Stomach (tissue), 8 donors: ENCODE measurements at regions not wholly inside any gene's neighbourhood (a gene's known extent, or its start where the extent isn't known, plus 50 kb on each side); places are given as distances from the start of the nearest gene placed in this dataset.

Source experiments
- DNase-seq, 2 donors: peaks; one replicate each; pipeline versions ENCODE4 v3.0.0 to v3.0.0-alpha.2; 2013 to 2019
- H3K27ac ChIP-seq, 5 donors: fragments of 200-600 bp in 4 of 5; sonication (generic) in 4 of 5; one replicate each; pipeline ENCODE4 v1.5.1; 2013 to 2019; ENCODE audit warnings: mild to moderate bottlenecking in 1 of 5, moderate library complexity in 1 of 5
- H3K27me3 ChIP-seq, 3 donors: fragments of 200-600 bp; sonication (generic); one replicate each; pipeline ENCODE4 v1.5.1; 2017 to 2019; ENCODE audit warnings: mixed run types in 1 of 3
- H3K36me3 ChIP-seq, 4 donors: fragments of 200-600 bp; sonication (generic); 1 replicate in 3 of 4; 2 replicates in 1 of 4; pipeline ENCODE4 v1.5.1; 2016 to 2019
- H3K4me1 ChIP-seq, 4 donors: fragments of 200-600 bp; sonication (generic); one replicate each; pipeline ENCODE4 v1.5.1; 2016 to 2019
- H3K4me3 ChIP-seq, 4 donors: fragments of 200-600 bp; sonication (generic) in 3 of 4; one replicate each; pipeline ENCODE4 v1.5.1; 2016 to 2019; ENCODE audit warnings: mild to moderate bottlenecking in 1 of 4
- H3K9me3 ChIP-seq, 4 donors: fragments of 200-600 bp; sonication (generic); one replicate each; pipeline ENCODE4 v1.5.1; 2016 to 2019
- CTCF ChIP-seq, 7 experiments: fragments of 450-650 bp in 4 of 7; fragments of 200-600 bp in 3 of 7; sonication (generic) in 3 of 7; IDR thresholded peaks; one replicate each; pipeline ENCODE4 v1.5.1; 2016 to 2019; ENCODE audit warnings: antibody characterized with exemption in 7 of 7, control low read depth in 2 of 7, mild to moderate bottlenecking in 1 of 7
- EP300 ChIP-seq: sonication (generic); formaldehyde crosslinking; IDR thresholded peaks from one replicate; pipeline ENCODE4 v1.6.1; 2017; ENCODE audit warnings: antibody characterized with exemption
- POLR2A ChIP-seq, 4 donors: fragments of 450-650 bp; IDR thresholded peaks; one replicate each; pipeline ENCODE4 v1.6.1; 2016; ENCODE audit warnings: antibody characterized with exemption in 4 of 4, control low read depth in 2 of 4, mild to moderate bottlenecking in 1 of 4, moderate library complexity in 1 of 4
- POLR2AphosphoS5 ChIP-seq, 3 donors: sonication (generic); formaldehyde crosslinking; IDR thresholded peaks; one replicate each; pipeline ENCODE4 v1.6.1; 2016; ENCODE audit warnings: antibody characterized with exemption in 3 of 3
- WGBS, 5 donors: extraction: QIAGEN DNeasy Blood & Tissue Kit in 3 of 5; methylation state at CpG; one replicate each; pipeline versions ENCODE4 v1.1.5 to v1.1.7; 2013 to 2018; 5-methylcytosine and 5-hydroxymethylcytosine counted together
- intact Hi-C: fragments of 100-400 bp; cut with DNase I; formaldehyde crosslinking; loops from one replicate; pipeline ENCODE4 v1.15.1; 2023; ENCODE audit warnings: low total_unique reads
- donor health status: healthy with polysubstance abuse.
- donor health status: Bipolar disorder and iron deficiency.
- donor health status: healthy.

GRCh38 chr9:10925896-10926295, 313.1 kb upstream of the PTPRD start:
- H3K36me3 ChIP-seq = no peaks in the 10 kb centered on the region
- H3K9me3 ChIP-seq = no peaks in the 10 kb centered on the region
- no peak overlapping the region for H3K27ac ChIP-seq
- H3K27me3 ChIP-seq = no peaks in the 10 kb centered on the region
- no peak for DNase-seq
- no peaks in the 10 kb centered on the region for H3K4me1 ChIP-seq
- 64 to 78% (median 68%) methylated on average over 4 of the region's 4 CpGs for WGBS, 5 donors
- no peak overlapping the region for H3K4me3 ChIP-seq
- intact Hi-C loops = no loop called here
- TF ChIP-seq CTCF (IDR thresholded peaks at IDR 0.05) (no peak), POLR2A (IDR thresholded peaks at IDR 0.05) (no peak), POLR2AphosphoS5 (IDR thresholded peaks at IDR 0.05) (no peak), EP300 (no peak)

DNA sequence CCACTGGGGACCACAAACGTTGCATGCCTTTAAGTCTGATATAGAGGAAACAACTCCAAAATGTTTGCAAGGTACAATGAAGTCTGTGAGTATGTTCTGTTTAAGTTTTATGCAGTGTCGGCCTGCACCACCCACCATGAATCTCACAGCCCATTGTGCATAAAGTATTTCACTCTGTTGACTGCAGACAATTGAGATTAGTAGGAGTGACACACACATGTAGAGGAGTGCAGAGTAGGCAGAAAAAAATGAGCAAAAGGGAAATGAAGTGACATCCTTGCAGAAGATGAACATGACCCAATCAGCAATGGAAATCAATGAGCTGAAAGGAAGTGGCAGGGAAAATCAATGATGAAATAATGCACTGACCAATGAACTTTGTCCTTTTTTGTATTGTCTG, 315.6 kb upstream of the PTPRD start:
- DNase-seq = no peak
- 56 to 81% (median 76%) methylated on average over 2 of the region's 2 CpGs for WGBS, 5 donors
- TF ChIP-seq CTCF (IDR thresholded peaks at IDR 0.05) = no peak
- Histone ChIP-seq H3K27ac (no peak overlapping the region), H3K4me3 (no peak overlapping the region), H3K36me3 (no peaks in the 10 kb centered on the region), H3K27me3 (no peaks in the 10 kb centered on the region), H3K9me3 (no peaks in the 10 kb centered on the region), H3K4me1 (no peaks in the 10 kb centered on the region)
- intact Hi-C loops = no loop called here

- 69 to 86% (median 79%) methylated on average over 2 of the region's 2 CpGs for WGBS, 5 donors
- intact Hi-C loops = no loop called here
- no peaks in the 10 kb centered on the region for H3K4me1 ChIP-seq
- no peak for TF ChIP-seq CTCF (IDR thresholded peaks at IDR 0.05)
- TF ChIP-seq POLR2AphosphoS5 (IDR thresholded peaks at IDR 0.05) = no peak
- TF ChIP-seq POLR2A (IDR thresholded peaks at IDR 0.05) = no peak
- TF ChIP-seq EP300 = no peak
- H3K27me3 ChIP-seq = no peaks in the 10 kb centered on the region
- H3K36me3 ChIP-seq = no peaks in the 10 kb centered on the region
- H3K9me3 ChIP-seq = no peaks in the 10 kb centered on the region
- H3K27ac ChIP-seq = no peak overlapping the region
- H3K4me3 ChIP-seq = no peak overlapping the region
- no peak for DNase-seq
These were observed 317.3 kb upstream of the PTPRD start for GRCh38 chr9:10930081-10930480.

GRCh38 chr9:10946676-10947410, 334.0 kb upstream of the PTPRD start:
- Histone ChIP-seq H3K27me3 (no peaks in the 10 kb centered on the region), H3K36me3 (no peaks in the 10 kb centered on the region), H3K9me3 (peaks cover 0 to 7% (median 0%) of the 10 kb centered on the region in 4 donors), H3K4me1 (no peaks in the 10 kb centered on the region), H3K4me3 (no peak overlapping the region), H3K27ac (no peak overlapping the region)
- TF ChIP-seq POLR2A (IDR thresholded peaks at IDR 0.05) (no peak), EP300 (no peak), POLR2AphosphoS5 (IDR thresholded peaks at IDR 0.05) (no peak), CTCF (IDR thresholded peaks at IDR 0.05) (no peak)
- no peak for DNase-seq
- intact Hi-C loops = no loop called here
- WGBS, 5 donors = 89 to 95% (median 92%) methylated on average over 26 of the region's 26 CpGs
